ENCODE measurements at regions not wholly inside any gene's neighbourhood (a gene's known extent, or its start where the extent isn't known, plus 50 kb on each side); places are given as distances from the start of the nearest gene placed in this dataset.
"Not testable (repeated sequence)": the region's sequence is repeated elsewhere in the genome, so short reads cannot be mapped to it uniquely, and the experiment has no call there.

- Histone ChIP-seq H4K20me1 (ENCODE audit: insufficient read depth, low read length) (no peaks in the 10 kb centered on the region), H3K27me3 (ENCODE audit: low read depth, low read length) (no peaks in the 10 kb centered on the region), H2AFZ (ENCODE audit: low read depth, low read length) (no peak overlapping the region), H3K4me3 (ENCODE audit: low read length) (no peak overlapping the region), H3K4me1 (ENCODE audit: low read length) (no peaks in the 10 kb centered on the region), H3K9ac (ENCODE audit: low read length) (no peak overlapping the region), H3K27ac (ENCODE audit: low read length) (no peak overlapping the region), H3K9me3 (ENCODE audit: insufficient read depth, low read length) (no peaks in the 10 kb centered on the region), H3K79me2 (ENCODE audit: low read length) (no peaks in the 10 kb centered on the region), H3K4me2 (ENCODE audit: low read length) (no peak overlapping the region), H3K36me3 (replicated peaks; ENCODE audit: low read depth, low read length) (no peaks in the 10 kb centered on the region)
- TF ChIP-seq CTCF (IDR thresholded peaks at IDR 0.05; ENCODE audit: low read depth, low read length), result no peak
- no peak for TF ChIP-seq EZH2phosphoT487 (IDR thresholded peaks at IDR 0.05; ENCODE audit: low read depth)
Measured at GRCh38 chr12:124674937-124675336, 107.5 kb upstream of the NCOR2 start.

GRCh38 chr12:124673801-124674617, 106.6 kb upstream of the NCOR2 start:
- Histone ChIP-seq H3K4me2 (ENCODE audit: low read length) (no peak overlapping the region), H2AFZ (ENCODE audit: low read depth, low read length) (no peak overlapping the region), H4K20me1 (ENCODE audit: insufficient read depth, low read length) (no peaks in the 10 kb centered on the region), H3K9me3 (ENCODE audit: insufficient read depth, low read length) (no peaks in the 10 kb centered on the region), H3K79me2 (ENCODE audit: low read length) (no peaks in the 10 kb centered on the region), H3K27ac (ENCODE audit: low read length) (no peak overlapping the region), H3K9ac (ENCODE audit: low read length) (no peak overlapping the region), H3K36me3 (replicated peaks; ENCODE audit: low read depth, low read length) (no peaks in the 10 kb centered on the region), H3K4me3 (ENCODE audit: low read length) (no peak overlapping the region), H3K4me1 (ENCODE audit: low read length) (no peaks in the 10 kb centered on the region), H3K27me3 (ENCODE audit: low read depth, low read length) (no peaks in the 10 kb centered on the region; the same call in 1 of the 2 replicates)
- TF ChIP-seq EZH2phosphoT487 (IDR thresholded peaks at IDR 0.05; ENCODE audit: low read depth) (no peak), CTCF (IDR thresholded peaks at IDR 0.05; ENCODE audit: low read depth, low read length) (no peak)

- not testable (repeated sequence) for H3K27ac ChIP-seq (ENCODE audit: low read length); H3K79me2 ChIP-seq (ENCODE audit: low read length); H3K4me2 ChIP-seq (ENCODE audit: low read length); H3K36me3 ChIP-seq (replicated peaks; ENCODE audit: low read depth, low read length); H3K9ac ChIP-seq (ENCODE audit: low read length); H3K4me1 ChIP-seq (ENCODE audit: low read length); H3K4me3 ChIP-seq (ENCODE audit: low read length); H3K9me3 ChIP-seq (ENCODE audit: insufficient read depth, low read length); H4K20me1 ChIP-seq (ENCODE audit: insufficient read depth, low read length); H3K27me3 ChIP-seq (ENCODE audit: low read depth, low read length); H2AFZ ChIP-seq (ENCODE audit: low read depth, low read length)
Measured at GRCh38 chr12:124669271-124669721, 101.9 kb upstream of the NCOR2 start.

- Histone ChIP-seq H3K79me2 (ENCODE audit: low read length) (no peaks in the 10 kb centered on the region), H2AFZ (ENCODE audit: low read depth, low read length) (no peak overlapping the region), H3K9ac (ENCODE audit: low read length) (no peak overlapping the region), H3K4me3 (ENCODE audit: low read length) (no peak overlapping the region), H3K36me3 (replicated peaks; ENCODE audit: low read depth, low read length) (no peaks in the 10 kb centered on the region), H3K4me2 (ENCODE audit: low read length) (no peak overlapping the region), H3K27ac (ENCODE audit: low read length) (no peak overlapping the region), H3K9me3 (ENCODE audit: insufficient read depth, low read length) (no peaks in the 10 kb centered on the region), H4K20me1 (ENCODE audit: insufficient read depth, low read length) (no peaks in the 10 kb centered on the region), H3K27me3 (ENCODE audit: low read depth, low read length) (no peaks in the 10 kb centered on the region; the same call in 1 of the 2 replicates), H3K4me1 (ENCODE audit: low read length) (no peaks in the 10 kb centered on the region)
- TF ChIP-seq EZH2phosphoT487 (IDR thresholded peaks at IDR 0.05; ENCODE audit: low read depth) (no peak), CTCF (IDR thresholded peaks at IDR 0.05; ENCODE audit: low read depth, low read length) (no peak)
Measured at GRCh38 chr12:124668602-124669001, 101.2 kb upstream of the NCOR2 start.
